NB4 (cell line): ENCODE measurements at regions not wholly inside any gene's neighbourhood (a gene's known extent, or its start where the extent isn't known, plus 50 kb on each side); places are given as distances from the start of the nearest gene placed in this dataset.

Source experiments
- CTCF ChIP-seq: IDR thresholded peaks from one replicate; pipeline ENCODE4 v1.5.1; 2012; ENCODE audit warnings: low read depth, low read length
- MYC ChIP-seq: IDR thresholded peaks from 2 replicates; pipeline ENCODE4 v1.6.1; 2011; ENCODE audit warnings: low read depth, low read length
- POLR2A ChIP-seq: IDR thresholded peaks from 2 replicates; pipeline ENCODE4 v1.6.1; 2011; ENCODE audit warnings: mild to moderate bottlenecking; ENCODE audit not compliant: insufficient read length; ENCODE audit errors: extremely low read depth

- no peak for TF ChIP-seq CTCF
- TF ChIP-seq POLR2A, result no peak
- no peak for TF ChIP-seq MYC
These were observed 727.9 kb upstream of the SEMA6A start for GRCh38 chr5:117302473-117302872.
